GM18502 (cell line): ENCODE measurements at regions not wholly inside any gene's neighbourhood (a gene's known extent, or its start where the extent isn't known, plus 50 kb on each side); places are given as distances from the start of the nearest gene placed in this dataset.

Experiments
- ATAC-seq: cut with Tn5 transposase; IDR thresholded peaks from one replicate; pipeline ENCODE4 v1.9.1; 2021; ENCODE audit warnings: mild to moderate bottlenecking; ENCODE audit not compliant: unreplicated experiment, poor library complexity

DNA sequence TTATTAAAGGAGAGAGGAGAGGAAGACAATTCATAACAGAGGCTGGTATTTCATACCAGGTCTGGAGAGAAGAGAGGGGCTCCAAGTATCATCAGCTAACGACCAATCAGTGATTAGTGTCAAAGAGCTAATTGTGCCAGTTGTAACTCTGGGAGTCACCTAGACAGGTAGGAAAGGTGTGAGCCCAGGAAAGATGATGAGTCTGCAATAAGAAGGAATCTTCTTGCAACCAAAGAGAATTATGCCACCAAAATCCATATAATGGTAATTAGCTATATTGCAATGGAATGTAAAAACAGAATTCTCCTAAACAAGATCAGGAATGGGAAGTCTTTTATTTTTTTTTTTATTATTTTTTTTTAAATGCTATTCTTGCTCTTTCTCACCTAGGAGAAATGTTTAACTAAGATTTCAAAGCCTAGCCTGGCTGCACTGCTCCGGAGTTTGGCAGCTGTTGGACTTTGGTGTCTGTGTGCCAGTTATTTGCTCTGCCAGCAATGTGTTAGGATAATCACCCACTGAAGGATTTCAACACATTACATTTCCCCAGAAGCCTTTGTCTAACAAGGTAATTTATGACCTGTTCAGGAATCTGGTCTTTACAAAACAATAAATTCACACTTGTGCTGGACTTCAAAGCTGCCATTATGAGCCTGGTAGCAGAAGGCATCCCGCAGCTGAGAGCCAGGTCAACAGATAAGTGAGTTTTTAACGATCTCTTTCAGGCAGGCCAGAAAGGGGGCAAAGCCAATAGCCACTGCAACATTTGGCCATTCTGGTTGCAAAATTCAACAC lies 89.4 kb downstream of the FOXB1 start:
- no peak for ATAC-seq

DNA sequence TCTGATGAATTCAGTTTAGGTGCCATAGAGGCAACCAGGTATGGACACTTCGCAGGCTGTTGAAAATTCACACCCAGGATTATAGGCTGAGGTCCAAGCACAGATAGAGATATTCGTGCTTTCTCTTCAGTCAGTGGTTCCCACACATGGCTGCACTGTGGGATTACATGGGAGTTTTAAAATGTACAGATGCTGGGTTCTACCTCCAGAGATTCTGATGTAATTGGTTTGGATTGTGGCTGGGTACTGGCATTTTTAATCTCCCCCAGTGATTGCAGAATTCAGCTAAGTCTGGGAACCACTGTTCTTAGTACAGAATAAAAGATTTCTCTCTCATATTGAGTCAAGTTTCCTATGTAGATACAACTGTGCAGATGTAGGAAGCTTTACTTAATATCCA lies 91.6 kb downstream of the FOXB1 start:
- no peak for ATAC-seq

DNA sequence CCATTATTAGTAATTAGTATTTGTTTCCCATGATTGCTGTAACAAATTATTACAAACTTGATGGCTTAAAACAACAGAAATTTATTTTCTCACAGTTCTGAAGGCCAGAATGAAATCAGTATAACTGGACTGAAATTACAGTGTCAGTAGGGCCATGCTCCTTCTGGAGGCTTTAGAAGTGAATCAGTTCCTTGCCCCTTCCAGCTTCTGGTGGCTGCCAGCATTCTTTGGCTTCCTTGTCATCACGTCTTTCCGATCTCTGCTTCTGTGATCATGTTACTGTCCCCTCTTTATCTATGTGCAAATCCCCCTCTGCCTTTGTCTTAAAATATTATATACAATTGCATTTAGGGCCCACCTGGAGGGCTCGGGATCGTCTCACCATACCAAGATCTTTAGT lies 92.0 kb downstream of the FOXB1 start:
- no peak for ATAC-seq

DNA sequence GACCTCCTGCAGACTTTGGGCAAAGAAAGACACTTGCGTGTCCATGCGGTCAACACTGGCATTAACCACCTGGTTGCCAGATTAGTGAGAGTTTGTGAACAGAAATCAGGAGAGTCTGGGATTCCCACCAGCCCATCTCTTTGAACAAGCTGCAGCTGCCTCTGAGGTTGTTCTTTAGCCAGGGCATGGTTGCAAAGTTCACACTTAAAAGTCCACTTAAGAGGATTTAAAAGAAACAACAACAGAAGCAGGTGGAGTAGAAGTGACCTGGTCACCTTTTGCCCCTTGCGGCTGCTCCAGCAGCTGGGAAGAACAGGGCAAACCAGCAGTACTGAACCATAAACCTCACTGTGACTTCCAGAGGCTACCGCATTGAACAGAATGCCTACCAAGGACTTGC lies 97.3 kb downstream of the FOXB1 start:
- ATAC-seq = no peak

DNA sequence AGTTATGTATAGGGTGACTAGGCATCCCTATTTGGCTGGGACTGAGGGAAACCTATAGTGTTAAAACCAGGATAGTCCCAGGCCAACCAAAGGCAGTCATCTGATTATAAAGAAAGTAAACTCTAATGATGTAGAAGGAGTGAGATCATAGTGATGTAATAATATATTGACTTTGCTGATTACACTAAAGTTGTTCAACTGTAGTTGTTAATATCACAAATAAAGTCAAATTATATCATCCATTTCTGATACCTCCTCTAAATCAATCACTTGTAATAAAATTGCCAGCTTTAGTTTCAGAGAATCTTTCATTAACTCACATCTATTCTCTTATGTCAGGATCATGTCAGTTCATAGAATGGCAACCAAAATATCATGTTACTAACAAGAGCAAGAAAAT lies 98.6 kb downstream of the FOXB1 start:
- no peak for ATAC-seq

DNA sequence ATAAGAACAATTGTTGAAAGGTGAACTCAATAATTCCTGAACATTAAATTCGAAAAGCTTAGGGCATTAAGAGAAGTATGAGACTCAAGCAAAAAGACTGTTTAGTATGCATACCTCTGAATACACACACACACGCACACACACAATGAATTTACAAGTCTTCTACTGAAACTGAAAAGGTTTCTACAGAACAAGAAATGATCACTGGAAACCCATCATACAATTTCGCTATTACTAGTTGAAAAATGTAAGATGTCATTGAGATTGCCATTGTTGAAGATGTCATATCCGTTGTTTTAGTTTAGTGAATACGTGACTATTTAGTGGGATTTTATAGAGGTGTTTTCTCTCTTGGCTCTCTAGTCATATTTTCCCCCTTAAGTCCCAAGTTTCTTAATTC lies 106.8 kb downstream of the FOXB1 start:
- ATAC-seq = no peak

DNA sequence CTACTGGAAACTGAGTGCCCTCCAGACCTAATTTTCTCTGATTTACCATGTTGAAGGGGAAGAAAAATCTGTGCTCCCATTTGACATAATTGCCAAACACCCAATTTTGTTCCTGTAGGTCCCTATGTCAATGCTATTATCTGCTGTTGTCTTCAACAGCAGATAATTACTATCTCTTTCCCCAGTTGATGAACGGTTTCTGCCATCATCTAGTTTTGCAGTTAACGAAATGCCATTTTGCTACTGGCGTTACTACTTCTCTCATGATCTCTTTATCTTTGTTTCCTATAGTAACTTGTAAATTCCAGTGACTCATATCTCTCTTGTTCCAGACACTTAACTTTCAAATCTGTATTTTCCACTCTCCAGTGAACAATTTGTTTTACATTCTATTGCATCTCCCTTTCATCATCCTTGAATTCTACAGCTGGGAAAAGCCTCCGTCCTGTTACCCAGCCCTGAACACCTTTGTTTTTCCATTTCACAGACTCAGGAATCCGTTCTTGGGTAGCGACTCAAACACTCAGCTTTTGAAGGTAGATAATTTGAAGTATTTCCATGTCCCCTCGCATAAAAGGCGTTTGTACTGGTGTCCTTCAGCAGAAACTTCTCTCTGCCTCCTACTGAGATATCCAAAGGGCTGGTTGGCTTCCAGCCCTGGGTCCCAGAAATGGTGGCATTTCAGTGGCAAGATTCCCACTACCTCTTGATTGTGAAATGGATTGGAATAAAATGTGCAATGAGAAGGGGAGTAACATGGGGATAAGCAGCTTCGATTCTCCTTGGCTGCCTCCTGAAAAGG lies 111.7 kb downstream of the FOXB1 start:
- ATAC-seq = no peak

DNA sequence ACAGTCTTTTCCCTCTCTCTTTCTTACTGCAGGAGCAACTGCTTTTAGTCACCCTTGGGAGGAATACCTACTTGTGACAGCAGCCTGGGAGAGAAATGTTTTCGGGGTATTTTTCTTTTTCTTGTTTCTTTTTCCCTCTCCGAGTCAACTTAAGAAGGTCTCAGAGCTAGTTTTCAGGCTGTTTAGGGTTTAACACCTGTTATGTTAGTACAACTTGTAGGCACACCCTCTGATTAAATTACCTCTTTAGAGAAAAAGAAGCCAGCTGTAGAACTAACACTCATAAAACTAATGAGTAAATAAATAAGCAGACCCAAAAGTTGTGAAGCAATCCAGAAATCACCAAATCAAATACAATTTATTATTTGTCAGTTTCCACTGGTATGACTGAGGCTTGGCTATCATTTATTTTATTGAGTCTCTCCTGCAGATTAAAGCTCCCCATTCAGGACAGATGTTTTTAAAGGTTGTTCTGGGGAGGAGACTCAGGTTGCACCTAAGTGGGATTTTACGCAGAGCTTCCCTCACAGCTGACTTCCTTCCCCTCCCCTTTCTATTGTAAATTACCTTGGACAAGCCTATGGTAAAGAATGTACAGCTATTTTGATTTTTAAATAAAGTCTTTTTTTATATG lies 112.5 kb downstream of the FOXB1 start:
- ATAC-seq = no peak

DNA sequence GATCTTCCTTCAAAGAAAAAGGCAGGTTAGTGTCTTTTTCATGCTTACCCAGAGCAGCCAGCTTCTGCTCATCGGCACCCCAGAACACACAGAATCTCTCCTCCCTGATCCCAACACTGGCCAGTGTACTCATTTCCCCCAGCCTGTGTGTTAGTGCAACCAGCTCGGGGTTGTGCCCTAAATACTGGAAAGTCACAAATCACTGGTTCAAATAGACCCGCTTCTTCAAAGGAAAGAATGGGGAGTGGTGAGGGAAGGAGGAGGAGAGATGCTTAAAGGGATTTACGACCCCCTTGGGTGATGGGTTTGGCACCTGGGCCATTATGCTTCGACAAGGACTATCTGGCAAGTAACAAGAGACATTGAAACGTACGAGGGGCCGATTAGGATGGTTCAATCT lies 114.0 kb downstream of the FOXB1 start:
- no peak for ATAC-seq

DNA sequence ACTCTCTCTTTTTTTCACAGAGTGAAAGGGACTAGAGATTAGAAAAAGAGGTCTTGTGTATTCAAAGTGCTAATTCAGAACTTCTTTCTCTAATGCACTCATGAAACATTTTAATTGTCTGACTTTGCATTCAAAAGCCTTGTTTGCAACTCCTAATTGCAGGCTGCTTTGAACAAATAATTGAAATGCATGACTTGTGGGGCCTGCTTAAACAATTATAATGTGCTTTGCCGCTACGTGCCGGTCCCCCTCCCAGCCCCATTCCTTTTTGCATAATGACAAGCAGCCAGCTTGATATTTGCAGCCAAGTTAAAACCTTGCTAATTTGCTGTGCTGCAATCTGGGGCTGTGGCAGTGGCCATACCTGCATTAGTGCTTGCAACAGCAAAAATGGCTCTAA lies 114.5 kb downstream of the FOXB1 start:
- ATAC-seq = no peak

DNA sequence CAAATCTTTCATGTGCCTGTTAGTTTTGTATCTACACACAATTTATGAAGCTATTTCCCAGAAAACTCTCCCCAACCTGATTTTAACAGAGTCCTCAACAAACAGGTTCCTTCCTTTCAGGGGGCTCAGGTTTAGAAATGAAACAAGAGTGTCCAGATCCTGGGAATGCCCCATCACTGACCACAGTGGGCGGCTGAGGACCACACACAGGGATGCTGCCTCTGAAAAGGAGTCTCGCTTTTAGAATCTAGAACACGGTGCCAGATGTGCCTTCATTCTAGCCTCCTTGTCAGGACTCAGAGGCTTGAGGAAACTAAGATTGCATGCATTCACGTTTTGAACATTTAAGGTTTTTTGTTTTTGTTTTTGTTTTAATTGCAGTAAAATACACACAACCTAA lies 115.0 kb downstream of the FOXB1 start:
- no peak for ATAC-seq

DNA sequence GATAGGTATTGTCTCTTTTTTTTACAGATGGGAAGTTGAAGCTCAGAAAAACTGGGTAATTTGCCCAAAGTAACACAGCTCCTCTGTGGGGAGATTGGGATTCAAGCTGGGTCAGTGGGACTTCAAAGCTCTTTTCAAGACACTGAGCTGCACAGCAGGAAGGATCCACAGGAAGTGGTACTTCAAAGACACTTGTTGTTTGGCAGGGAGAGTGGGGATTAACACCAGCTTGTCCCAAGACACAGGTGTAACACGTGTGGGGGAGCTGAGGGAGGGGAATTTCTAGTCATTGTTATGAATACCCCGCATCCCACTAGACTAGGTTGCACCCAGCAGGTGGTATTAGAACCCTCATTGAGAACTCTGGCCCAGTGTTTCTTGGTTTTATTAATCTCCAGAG lies 116.0 kb downstream of the FOXB1 start:
- no peak for ATAC-seq

DNA sequence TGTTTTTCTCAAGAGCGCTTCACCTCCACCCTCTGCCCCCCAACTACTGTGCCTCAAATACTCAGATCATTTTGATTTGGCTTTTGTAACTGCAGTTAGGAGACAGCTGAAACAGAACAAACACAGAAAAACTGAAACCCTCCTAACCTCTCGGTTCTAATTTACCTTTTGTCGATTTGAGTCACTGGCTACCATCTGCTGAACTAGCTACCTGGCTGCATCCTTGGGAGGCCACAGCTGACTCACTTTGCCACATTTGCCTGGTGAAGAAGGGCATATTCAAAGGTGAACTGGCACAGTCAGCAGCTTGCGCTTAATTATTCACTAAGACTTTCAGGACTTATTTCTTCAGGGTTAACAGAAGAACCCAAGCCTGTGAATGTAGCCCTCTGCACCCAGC lies 117.7 kb downstream of the FOXB1 start:
- ATAC-seq = no peak

DNA sequence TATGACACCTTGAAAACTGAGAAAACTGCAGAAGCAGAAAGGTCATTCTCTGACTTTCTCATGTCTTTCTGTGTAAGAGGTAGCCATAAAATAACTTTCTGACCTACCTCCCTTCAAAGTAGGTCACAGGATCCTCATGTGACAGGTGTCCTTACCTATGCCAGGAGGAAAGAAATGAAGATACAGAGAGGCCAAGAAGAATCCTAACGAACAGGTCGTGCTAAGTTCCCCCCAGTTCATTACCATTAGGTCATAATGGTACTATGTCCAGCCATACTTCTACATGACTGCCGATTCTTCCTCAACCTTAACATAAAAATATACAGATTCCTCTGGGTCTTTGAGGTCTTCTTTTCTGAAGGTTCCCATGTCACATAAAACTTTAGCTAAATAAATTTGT lies 118.6 kb downstream of the FOXB1 start:
- ATAC-seq = no peak

DNA sequence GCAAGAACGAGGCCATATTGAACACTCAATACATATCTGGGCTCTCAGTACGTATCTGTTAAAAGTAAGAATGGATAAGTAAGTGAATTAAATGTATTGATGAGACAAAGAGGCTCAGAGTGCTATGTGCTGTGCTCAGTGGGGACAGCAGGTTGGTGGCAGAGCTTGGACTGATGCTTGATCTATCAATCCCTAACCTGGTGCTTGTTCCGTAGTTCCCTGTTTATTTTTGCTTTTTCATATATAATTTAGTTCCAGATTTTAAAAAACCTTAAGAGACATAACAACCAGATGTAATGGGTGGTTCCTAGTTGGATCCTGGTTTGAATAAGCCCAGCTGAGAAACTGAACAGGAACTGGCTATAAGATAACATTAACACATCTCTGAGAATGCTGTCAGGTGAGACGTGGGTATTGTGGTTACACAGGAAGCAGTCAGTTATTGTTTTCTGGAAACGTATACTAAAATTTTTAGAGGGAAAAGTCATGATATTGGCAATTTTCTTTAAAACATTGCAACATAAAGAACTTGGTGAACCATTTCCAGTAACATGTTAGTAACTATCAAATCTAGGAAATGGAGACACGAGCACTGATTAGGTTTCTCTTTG lies 120.5 kb downstream of the FOXB1 start:
- ATAC-seq = no peak

DNA sequence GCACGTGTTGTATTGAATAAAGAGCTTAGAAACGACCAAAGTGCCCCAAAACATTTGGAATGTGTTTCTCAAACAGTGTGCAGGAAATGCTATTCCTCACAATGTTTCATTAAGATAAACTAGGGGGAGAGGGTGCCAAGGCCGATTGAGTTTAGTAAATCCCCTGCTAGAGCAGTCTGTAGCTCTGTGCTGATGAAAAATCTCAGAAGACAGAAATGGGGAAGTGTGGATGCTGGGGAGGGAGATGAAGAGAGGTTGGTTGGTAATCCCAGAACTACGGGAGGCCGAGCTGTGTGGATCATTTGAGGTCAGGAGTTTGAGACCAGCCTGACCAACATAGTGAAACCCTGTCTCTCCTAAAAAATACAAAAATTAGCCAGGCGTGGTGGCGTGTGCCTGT lies 121.2 kb downstream of the FOXB1 start:
- ATAC-seq = no peak

DNA sequence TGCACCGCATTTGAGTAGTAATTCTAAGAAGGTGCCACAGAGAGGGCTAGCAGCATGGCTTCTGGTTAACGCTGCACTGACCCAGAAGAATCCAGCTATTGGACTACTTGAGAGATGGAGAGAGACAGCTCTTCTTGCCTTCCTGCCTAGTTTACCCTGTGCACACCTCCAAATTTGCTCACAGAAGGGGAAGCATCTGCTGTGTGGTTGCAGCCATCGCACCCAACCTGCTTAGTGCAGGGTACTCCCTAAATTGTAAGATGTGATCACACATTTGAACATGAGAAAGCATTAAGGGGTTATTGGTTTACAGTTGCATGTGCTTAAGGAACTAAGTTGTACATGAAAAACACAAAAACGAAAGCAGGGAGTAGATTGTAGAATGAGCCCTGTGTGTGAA lies 122.1 kb downstream of the FOXB1 start:
- no peak for ATAC-seq

DNA sequence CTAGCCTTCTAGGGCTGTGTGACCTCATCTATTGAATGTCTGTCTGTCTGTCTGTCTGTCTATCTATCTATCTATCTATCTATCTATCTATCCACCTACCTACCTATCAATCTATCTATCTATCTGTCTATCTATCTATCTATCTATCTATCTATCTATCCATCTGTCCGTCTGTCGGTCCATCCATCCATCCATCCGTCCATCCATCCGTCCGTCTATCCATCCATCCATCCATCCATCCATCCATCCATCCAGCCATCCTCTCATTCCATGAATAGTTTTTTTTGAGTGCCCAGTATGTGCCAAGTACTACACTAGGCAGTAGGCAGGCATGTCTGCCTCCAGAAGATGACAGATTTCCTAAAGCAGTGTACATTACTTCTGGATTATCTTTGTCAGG lies 122.5 kb downstream of the FOXB1 start:
- ATAC-seq = no peak

DNA sequence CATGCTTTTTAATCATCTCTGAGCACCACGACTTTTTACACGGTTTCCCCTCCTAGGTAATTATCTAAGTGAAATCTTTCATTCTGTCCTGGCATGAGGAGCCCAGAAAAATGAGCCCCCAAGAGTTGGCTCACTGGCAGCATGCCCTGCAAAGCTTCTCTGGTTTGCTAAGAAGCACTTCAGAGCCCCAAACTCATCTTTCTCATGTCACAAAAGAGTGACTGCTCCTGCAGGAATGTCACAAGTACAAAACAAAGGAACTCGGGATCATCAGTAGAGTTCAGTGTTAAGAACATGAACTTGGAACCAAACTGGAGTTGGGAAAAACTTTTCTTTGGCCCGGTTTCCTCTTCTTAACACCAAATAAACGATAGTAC lies 123.9 kb downstream of the FOXB1 start:
- ATAC-seq = no peak

DNA sequence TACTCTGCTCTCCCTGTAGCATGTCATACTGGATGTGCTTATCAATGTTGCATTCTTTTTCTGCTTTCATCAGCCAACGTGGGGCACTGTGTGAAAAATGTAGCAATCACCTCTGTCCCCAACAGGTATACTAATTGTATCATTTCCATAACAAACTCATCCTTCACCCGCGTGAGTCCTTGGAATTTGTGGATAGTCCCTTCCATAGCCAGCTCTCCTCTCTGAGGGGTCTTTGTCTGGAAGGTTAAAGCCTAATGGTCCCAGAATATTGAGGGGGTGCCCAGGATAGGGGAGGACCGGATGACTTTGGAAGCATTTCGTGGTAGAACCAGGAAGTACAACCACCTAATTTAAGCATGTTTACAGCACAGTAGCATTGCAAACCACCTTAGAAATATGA lies 124.6 kb downstream of the FOXB1 start:
- no peak for ATAC-seq

DNA sequence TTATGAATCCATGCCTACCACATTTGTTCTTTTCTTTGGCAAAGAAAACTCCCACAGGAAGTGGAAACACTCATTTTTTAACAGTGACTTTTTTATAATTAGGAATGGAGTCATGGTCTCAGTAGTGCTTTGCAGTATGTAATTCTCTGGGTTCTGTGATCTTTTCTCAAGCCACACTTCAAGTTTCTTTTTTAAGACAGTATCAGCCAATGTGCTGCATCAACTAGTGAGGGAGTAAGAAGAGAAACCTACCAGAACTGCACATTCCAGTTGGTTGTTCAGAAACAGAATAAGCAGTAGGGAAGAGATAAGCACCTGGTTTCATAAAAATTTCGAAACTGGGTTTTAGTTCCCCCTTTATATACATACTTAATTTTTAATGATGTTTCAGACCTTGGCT lies 126.3 kb downstream of the FOXB1 start:
- ATAC-seq = no peak
